ENCODE measurements at regions not wholly inside any gene's neighbourhood (a gene's known extent, or its start where the extent isn't known, plus 50 kb on each side); places are given as distances from the start of the nearest gene placed in this dataset.

DNA sequence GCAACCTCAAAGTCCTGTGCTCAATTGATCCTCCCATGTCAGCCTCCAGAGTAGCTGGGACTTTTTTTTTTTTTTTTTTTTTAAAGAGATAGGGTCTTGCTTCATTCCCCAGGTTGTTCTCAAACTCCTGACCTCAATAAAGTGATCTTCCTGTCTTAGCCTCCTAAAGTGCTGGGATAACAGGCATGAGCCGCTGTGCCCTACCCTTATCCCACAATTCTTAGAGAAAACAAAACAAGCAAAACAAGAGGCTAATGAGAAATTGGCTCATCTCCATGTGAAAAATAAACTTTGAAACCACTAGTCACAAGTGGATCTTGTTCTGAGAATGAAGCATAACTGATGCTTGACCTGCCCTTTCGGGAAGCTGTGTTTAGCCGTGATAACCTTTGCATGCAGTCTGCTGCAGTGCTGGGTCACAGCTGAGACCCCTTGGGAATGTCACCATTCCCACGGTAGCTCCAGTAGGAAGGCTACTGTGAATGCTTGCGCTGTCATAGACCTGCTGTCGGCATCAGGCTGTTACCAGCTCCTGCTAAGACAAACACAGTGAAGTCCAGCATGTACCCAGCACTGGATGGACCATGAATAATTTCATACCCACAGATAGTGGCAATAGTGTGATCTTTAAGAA is 290.7 kb upstream of the KIAA1217 start:
- TF ChIP-seq CTCF (conservative IDR thresholded peaks at IDR 0.05 in 1 of 2, IDR thresholded peaks at IDR 0.05 in 1 of 2; ENCODE audit: extremely low read depth in 1 of 2, insufficient read depth in 1 of 2, low read depth in 1 of 2, low read length in 2 of 2) (no peak), EZH2 (IDR thresholded peaks at IDR 0.05; ENCODE audit: borderline replicate concordance, low read length) (no peak)

Measured in mammary epithelial cell (primary cell).